ENCODE measurements at regions not wholly inside any gene's neighbourhood (a gene's known extent, or its start where the extent isn't known, plus 50 kb on each side); places are given as distances from the start of the nearest gene placed in this dataset.

DNA sequence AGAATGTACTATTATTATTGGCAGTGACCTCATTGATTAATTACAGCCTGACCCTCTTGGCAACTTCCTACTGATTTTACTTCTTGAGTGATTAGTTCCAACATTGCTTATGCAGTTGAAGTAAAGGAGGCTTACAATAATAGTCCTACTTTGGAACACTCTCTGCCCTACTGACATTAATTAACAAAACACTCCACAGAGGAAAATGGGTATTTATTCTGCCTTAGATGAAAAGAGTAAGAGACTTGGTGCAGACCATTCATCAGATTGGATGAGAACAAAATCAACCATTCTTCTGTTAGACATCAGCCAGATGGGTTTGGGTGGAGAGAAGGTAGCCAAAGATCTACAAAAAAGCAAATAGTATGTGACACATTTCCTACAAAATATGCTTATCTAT lies 363.8 kb downstream of the FAT3 start:
- no peak for TF ChIP-seq HNF4A (conservative IDR thresholded peaks at IDR 0.05)
- TF ChIP-seq, protein P1, sequence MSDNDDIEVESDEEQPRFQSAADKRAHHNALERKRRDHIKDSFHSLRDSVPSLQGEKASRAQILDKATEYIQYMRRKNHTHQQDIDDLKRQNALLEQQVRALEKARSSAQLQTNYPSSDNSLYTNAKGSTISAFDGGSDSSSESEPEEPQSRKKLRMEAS (IDR thresholded peaks at IDR 0.05) = no peak
- no peak for TF ChIP-seq HNF4G (IDR thresholded peaks at IDR 0.05)
- TF ChIP-seq, protein P2, sequence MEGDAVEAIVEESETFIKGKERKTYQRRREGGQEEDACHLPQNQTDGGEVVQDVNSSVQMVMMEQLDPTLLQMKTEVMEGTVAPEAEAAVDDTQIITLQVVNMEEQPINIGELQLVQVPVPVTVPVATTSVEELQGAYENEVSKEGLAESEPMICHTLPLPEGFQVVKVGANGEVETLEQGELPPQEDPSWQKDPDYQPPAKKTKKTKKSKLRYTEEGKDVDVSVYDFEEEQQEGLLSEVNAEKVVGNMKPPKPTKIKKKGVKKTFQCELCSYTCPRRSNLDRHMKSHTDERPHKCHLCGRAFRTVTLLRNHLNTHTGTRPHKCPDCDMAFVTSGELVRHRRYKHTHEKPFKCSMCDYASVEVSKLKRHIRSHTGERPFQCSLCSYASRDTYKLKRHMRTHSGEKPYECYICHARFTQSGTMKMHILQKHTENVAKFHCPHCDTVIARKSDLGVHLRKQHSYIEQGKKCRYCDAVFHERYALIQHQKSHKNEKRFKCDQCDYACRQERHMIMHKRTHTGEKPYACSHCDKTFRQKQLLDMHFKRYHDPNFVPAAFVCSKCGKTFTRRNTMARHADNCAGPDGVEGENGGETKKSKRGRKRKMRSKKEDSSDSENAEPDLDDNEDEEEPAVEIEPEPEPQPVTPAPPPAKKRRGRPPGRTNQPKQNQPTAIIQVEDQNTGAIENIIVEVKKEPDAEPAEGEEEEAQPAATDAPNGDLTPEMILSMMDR (IDR thresholded peaks at IDR 0.05; ENCODE audit: low read depth, low read length, missing input control) = no peak
- TF ChIP-seq EGR1 (IDR thresholded peaks at IDR 0.05; ENCODE audit: low read depth in 2 of 2) = no peak
- TF ChIP-seq TAF1 (conservative IDR thresholded peaks at IDR 0.05) = no peak
- no peak for TF ChIP-seq RAD21 (IDR thresholded peaks at IDR 0.05)
- TF ChIP-seq ZBTB33 (IDR thresholded peaks at IDR 0.05) = no peak
- no peak for TF ChIP-seq SP1 (IDR thresholded peaks at IDR 0.05)
- TF ChIP-seq FOXA1 (IDR thresholded peaks at IDR 0.05) = no peak
- no peak for TF ChIP-seq FOXA2 (IDR thresholded peaks at IDR 0.05)
- TF ChIP-seq, protein P3, sequence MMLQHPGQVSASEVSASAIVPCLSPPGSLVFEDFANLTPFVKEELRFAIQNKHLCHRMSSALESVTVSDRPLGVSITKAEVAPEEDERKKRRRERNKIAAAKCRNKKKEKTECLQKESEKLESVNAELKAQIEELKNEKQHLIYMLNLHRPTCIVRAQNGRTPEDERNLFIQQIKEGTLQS (IDR thresholded peaks at IDR 0.05) = no peak
- TF ChIP-seq YY1 (IDR thresholded peaks at IDR 0.05) = no peak
- no peak for TF ChIP-seq RXRA (IDR thresholded peaks at IDR 0.05)

Data from liver (tissue), 3 donors.